Effector memory CD4-positive, alpha-beta T cell (primary cell): ENCODE measurements at regions not wholly inside any gene's neighbourhood (a gene's known extent, or its start where the extent isn't known, plus 50 kb on each side); places are given as distances from the start of the nearest gene placed in this dataset.

Experiments used
- DNase-seq, 3 donors: peaks; one replicate each; pipeline ENCODE4 v3.0.0-alpha.2; 2020
- H3K27ac ChIP-seq: 2 replicates; pipeline ENCODE4 v1.7.0; 2013; ENCODE audit warnings: mild to moderate bottlenecking, low read length, moderate library complexity; ENCODE audit not compliant: insufficient read depth, poor library complexity, severe bottlenecking
- H3K27me3 ChIP-seq: replicated peaks from 2 replicates; pipeline ENCODE4 v1.7.0; 2013; ENCODE audit warnings: mild to moderate bottlenecking, low read length; ENCODE audit not compliant: insufficient read depth, control insufficient read depth, poor library complexity, severe bottlenecking
- H3K36me3 ChIP-seq: 2 replicates; pipeline ENCODE4 v1.7.0; 2013; ENCODE audit warnings: mild to moderate bottlenecking, low read length, moderate library complexity; ENCODE audit not compliant: control insufficient read depth, insufficient read depth
- H3K4me1 ChIP-seq: 2 replicates; pipeline ENCODE4 v1.7.0; 2013; ENCODE audit warnings: low read length, mild to moderate bottlenecking; ENCODE audit not compliant: control insufficient read depth, insufficient read depth, poor library complexity, severe bottlenecking
- H3K4me3 ChIP-seq: 2 replicates; pipeline ENCODE4 v1.7.0; 2013; ENCODE audit warnings: low read length, low read depth, mild to moderate bottlenecking; ENCODE audit not compliant: insufficient read depth, poor library complexity, severe bottlenecking
- H3K9me3 ChIP-seq: 2 replicates; pipeline ENCODE4 v1.7.0; 2013; ENCODE audit warnings: mild to moderate bottlenecking, low read length, moderate library complexity; ENCODE audit not compliant: control insufficient read depth

DNA sequence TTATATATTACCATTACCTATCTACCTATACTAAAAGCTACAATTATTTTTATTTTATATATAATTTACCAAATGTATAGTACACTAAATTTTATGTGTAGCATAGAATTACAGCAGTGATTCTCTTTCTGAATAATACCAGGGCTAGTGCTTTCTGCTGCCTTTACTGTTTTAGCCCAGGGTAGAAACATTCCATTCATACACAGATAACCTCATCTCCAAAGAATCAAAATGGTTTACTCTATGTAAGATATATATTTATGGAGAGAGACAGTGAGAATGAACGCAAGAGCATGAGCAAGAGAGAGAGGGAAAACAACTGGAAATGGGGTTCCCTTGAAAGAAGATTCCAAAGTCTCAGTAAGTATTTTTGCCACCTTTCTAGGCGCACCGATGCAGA lies 56.3 kb upstream of the ATXN1 start:
- H3K9me3 ChIP-seq = no peaks in the 10 kb centered on the region
- H3K4me3 ChIP-seq = no peak overlapping the region
- no peak overlapping the region for H3K27ac ChIP-seq
- no peaks in the 10 kb centered on the region for H3K27me3 ChIP-seq
- no peaks in the 10 kb centered on the region for H3K36me3 ChIP-seq
- DNase-seq = no peak
- no peaks in the 10 kb centered on the region for H3K4me1 ChIP-seq

- Histone ChIP-seq H3K4me1 (no peaks in the 10 kb centered on the region), H3K9me3 (no peaks in the 10 kb centered on the region), H3K36me3 (no peaks in the 10 kb centered on the region), H3K27ac (no peak overlapping the region), H3K4me3 (no peak overlapping the region), H3K27me3 (no peaks in the 10 kb centered on the region)
- no peak for DNase-seq
These were observed 55.6 kb upstream of the ATXN1 start for GRCh38 chr6:16816891-16817290.

- no peaks in the 10 kb centered on the region for H3K27me3 ChIP-seq
- no peaks in the 10 kb centered on the region for H3K4me1 ChIP-seq
- H3K4me3 ChIP-seq = no peak overlapping the region
- no peak overlapping the region for H3K27ac ChIP-seq
- DNase-seq = no peak
- H3K36me3 ChIP-seq = no peaks in the 10 kb centered on the region
- H3K9me3 ChIP-seq = no peaks in the 10 kb centered on the region
These were observed 51.7 kb upstream of the ATXN1 start for GRCh38 chr6:16812993-16813392.

DNA sequence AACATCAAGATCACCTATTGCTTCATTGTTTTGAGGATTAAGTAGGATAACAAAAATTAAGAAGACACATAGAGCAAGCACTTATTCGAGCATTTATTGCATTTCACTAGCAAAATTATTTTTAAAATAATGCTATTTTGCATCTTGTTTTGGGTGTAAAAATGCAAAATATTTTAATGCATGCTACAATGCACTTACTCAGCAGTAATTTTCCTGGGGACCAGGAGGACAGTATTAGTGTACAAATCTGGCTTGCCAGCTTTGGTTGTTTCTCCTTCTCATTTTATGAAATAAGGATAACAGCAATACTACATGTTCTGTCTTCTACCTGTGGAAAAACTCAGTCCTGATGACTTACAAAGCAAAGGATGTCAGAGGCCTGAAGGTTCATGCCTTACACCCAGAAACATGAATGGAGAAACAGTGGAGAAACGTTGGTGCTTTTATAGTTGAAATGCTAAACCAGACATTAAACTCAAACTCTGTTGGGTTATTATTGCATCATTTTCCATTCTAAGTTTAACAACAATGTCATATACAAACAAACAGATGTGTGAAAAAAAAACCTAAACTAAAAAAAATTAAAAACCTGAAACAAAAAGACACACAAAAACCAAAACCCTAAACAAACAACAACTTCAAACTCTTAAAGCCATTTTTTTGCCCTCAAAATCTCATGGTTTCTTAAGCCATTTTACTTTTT lies 50.2 kb upstream of the ATXN1 start:
- Histone ChIP-seq H3K9me3 (no peaks in the 10 kb centered on the region), H3K27ac (no peak overlapping the region), H3K27me3 (no peaks in the 10 kb centered on the region), H3K36me3 (no peaks in the 10 kb centered on the region), H3K4me3 (no peak overlapping the region), H3K4me1 (no peaks in the 10 kb centered on the region)
- no peak for DNase-seq
